ENCODE measurements at regions not wholly inside any gene's neighbourhood (a gene's known extent, or its start where the extent isn't known, plus 50 kb on each side); places are given as distances from the start of the nearest gene placed in this dataset.

GRCh38 chr10:113412161-113412560, 140.7 kb upstream of the HABP2 start:
- no peak overlapping the region for H3K4me3 Mint-ChIP-seq
- H3K4me1 Mint-ChIP-seq: no peaks in the 10 kb centered on the region
- no peak for DNase-seq
- H3K27ac Mint-ChIP-seq: no peak overlapping the region
- no peaks in the 10 kb centered on the region for H3K36me3 Mint-ChIP-seq
- peaks cover 8% of the 10 kb centered on the region for H3K27me3 Mint-ChIP-seq
- peaks cover 3% of the 10 kb centered on the region for H3K9me3 Mint-ChIP-seq

- Mint-ChIP-seq H3K27me3 (peaks cover 8% of the 10 kb centered on the region), H3K36me3 (peaks cover 2% of the 10 kb centered on the region), H3K4me1 (no peaks in the 10 kb centered on the region), H3K4me3 (no peak overlapping the region), H3K9me3 (peaks cover 9% of the 10 kb centered on the region), H3K27ac (no peak overlapping the region)
- DNase-seq: no peak
Observed at GRCh38 chr10:113414543-113414942, 138.3 kb upstream of the HABP2 start.

DNA sequence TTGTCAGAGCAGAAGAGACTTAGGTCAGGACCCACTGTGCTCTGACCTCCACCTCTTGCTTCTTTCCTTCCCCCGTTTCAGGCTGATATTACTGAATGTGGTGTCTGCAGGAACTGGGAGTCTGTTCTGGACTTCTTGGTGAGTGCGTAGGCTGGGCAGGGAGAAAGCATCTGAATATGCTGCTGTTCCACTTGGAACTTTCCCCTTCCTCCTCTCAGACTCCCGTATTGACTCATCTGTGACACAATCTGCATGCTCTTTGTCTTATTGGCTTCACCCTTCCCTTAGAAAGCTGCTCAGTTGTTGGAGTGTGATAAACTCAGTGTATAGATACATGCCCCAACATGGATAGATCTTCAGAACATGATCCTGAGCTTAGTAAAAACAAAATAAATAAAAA, 137.6 kb upstream of the HABP2 start:
- DNase-seq: no peak
- Mint-ChIP-seq H3K4me1 (no peaks in the 10 kb centered on the region), H3K27ac (no peak overlapping the region)

GRCh38 chr10:113420057-113420732, 132.7 kb upstream of the HABP2 start:
- H3K36me3 Mint-ChIP-seq: peaks cover 2% of the 10 kb centered on the region
- H3K4me3 Mint-ChIP-seq: no peak overlapping the region
- peaks cover 7% of the 10 kb centered on the region for H3K27me3 Mint-ChIP-seq
- no peak for DNase-seq
- no peak overlapping the region for H3K27ac Mint-ChIP-seq
- H3K4me1 Mint-ChIP-seq: no peaks in the 10 kb centered on the region
- peaks cover 16% of the 10 kb centered on the region for H3K9me3 Mint-ChIP-seq

More for the DNA sequence above, 137.6 kb upstream of the HABP2 start:
- H3K9me3 Mint-ChIP-seq: peaks cover 16% of the 10 kb centered on the region
- no peak overlapping the region for H3K4me3 Mint-ChIP-seq
- peaks cover 8% of the 10 kb centered on the region for H3K27me3 Mint-ChIP-seq
- H3K36me3 Mint-ChIP-seq: peaks cover 2% of the 10 kb centered on the region

DNA sequence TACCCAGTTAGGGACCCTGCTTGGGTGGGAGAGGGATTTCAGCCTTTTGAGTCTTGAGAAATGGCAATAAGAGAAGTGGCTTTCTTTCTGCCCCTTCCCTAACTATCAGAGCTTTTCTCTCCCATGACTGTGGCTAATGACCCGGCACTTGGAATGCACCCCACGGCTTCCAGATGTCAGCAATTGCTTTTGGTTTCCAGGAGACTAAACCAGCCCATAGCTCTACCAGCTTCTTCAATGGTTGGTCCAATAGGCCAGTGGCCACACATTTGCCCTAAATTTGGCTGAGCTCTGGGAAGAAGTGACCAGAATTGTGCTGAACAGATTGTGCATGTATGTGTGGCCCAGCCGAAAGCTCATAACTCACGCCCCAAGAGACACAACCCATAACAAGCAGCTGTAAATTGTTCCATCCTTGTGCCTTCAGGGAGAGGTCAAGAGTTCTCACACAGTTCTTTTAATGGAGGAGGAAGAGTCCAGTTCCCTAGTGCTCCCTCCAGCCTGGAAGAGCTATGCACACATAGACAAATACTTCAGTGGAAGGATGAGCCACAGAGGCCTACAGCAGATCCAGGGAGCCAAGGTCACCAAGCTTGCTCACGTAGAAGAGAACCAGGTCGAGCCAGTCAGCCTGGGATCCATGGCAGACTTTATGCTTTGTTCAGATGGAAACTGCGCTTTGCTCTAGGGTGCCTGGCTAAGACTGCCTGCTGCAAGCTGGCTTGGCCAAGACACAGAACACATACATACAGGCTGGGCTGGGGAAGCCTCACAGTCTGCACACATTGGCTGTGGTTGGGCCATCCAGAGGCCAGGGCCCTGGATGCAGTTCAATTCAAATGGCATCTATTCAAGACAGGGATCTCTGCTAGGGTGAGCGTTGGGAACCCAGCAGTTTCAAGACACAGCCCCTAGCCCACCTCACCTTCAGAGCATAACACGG, 131.8 kb upstream of the HABP2 start:
- DNase-seq: no peak
- Mint-ChIP-seq H3K9me3 (peaks cover 16% of the 10 kb centered on the region), H3K4me1 (no peaks in the 10 kb centered on the region), H3K4me3 (no peak overlapping the region), H3K27me3 (no peaks in the 10 kb centered on the region), H3K36me3 (peaks cover 2% of the 10 kb centered on the region), H3K27ac (no peak overlapping the region)

GRCh38 chr10:113422371-113422770, 130.5 kb upstream of the HABP2 start:
- Mint-ChIP-seq H3K27ac (no peak overlapping the region), H3K4me1 (no peaks in the 10 kb centered on the region), H3K27me3 (no peaks in the 10 kb centered on the region), H3K36me3 (peaks cover 2% of the 10 kb centered on the region), H3K4me3 (no peak overlapping the region), H3K9me3 (peaks cover 16% of the 10 kb centered on the region)
- no peak for DNase-seq

DNA sequence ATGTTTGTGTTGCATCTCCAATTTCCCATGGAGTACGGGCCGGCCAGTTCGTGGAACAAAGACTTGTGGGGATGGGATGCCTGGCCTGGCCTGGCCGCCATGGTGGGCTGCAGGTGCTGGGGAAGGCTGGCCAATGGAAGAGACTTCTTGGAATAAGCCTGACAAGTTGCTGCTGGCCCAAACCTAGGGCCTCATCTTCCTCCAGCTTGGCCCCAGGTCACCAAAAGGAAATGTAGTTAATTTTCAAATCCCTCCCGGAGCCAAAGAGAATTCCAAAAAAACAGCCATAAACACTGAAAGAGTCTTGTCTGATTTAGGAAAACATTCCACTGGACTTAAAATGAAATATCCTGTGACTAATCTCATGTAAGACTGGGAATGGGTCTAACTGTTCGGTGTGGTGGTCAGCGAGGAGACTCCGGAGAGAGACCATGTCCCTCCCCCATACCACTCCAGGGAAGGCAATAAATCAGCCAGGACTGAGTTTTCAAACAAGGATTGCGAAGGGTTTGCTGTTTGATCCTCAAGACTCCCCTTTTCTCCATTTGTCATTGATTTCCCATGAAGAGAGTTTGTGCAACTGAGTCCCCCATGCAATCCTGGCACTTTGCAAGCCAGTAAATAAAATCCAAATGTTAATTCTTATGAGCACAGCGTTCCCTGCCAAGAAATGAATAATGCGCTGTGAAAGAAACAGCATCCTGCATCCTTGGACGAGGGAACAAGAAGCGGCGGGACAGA, 128.7 kb upstream of the HABP2 start:
- peaks cover 12% of the 10 kb centered on the region for H3K9me3 Mint-ChIP-seq

GRCh38 chr10:113425008-113425407, 127.8 kb upstream of the HABP2 start:
- H3K4me1 Mint-ChIP-seq: no peaks in the 10 kb centered on the region
- no peak overlapping the region for H3K27ac Mint-ChIP-seq
- no peaks in the 10 kb centered on the region for H3K36me3 Mint-ChIP-seq
- H3K9me3 Mint-ChIP-seq: peaks cover 5% of the 10 kb centered on the region
- H3K4me3 Mint-ChIP-seq: no peak overlapping the region
- no peaks in the 10 kb centered on the region for H3K27me3 Mint-ChIP-seq
- no peak for DNase-seq

More for the DNA sequence above, 128.7 kb upstream of the HABP2 start:
- Mint-ChIP-seq H3K4me1 (no peaks in the 10 kb centered on the region), H3K4me3 (no peak overlapping the region), H3K36me3 (no peaks in the 10 kb centered on the region), H3K27me3 (no peaks in the 10 kb centered on the region), H3K27ac (no peak overlapping the region)
- DNase-seq: no peak

GRCh38 chr10:113425541-113425951, 127.3 kb upstream of the HABP2 start:
- Mint-ChIP-seq H3K9me3 (peaks cover 2% of the 10 kb centered on the region), H3K4me1 (no peaks in the 10 kb centered on the region), H3K27ac (no peak overlapping the region), H3K4me3 (no peak overlapping the region), H3K27me3 (no peaks in the 10 kb centered on the region), H3K36me3 (no peaks in the 10 kb centered on the region)
- no peak for DNase-seq

GRCh38 chr10:113426181-113426877, 126.5 kb upstream of the HABP2 start:
- Mint-ChIP-seq H3K4me3 (no peak overlapping the region), H3K9me3 (peaks cover 4% of the 10 kb centered on the region), H3K27ac (no peak overlapping the region), H3K27me3 (no peaks in the 10 kb centered on the region), H3K36me3 (no peaks in the 10 kb centered on the region), H3K4me1 (no peaks in the 10 kb centered on the region)
- no peak for DNase-seq

GRCh38 chr10:113427236-113427735, 125.6 kb upstream of the HABP2 start:
- peaks cover 4% of the 10 kb centered on the region for H3K9me3 Mint-ChIP-seq
- H3K4me1 Mint-ChIP-seq: no peaks in the 10 kb centered on the region
- H3K4me3 Mint-ChIP-seq: no peak overlapping the region
- DNase-seq: no peak
- no peak overlapping the region for H3K27ac Mint-ChIP-seq
- H3K27me3 Mint-ChIP-seq: no peaks in the 10 kb centered on the region
- H3K36me3 Mint-ChIP-seq: no peaks in the 10 kb centered on the region

GRCh38 chr10:113427811-113428558, 124.9 kb upstream of the HABP2 start:
- Mint-ChIP-seq H3K36me3 (no peaks in the 10 kb centered on the region), H3K27me3 (no peaks in the 10 kb centered on the region), H3K4me1 (no peaks in the 10 kb centered on the region), H3K9me3 (peaks cover 4% of the 10 kb centered on the region), H3K27ac (no peak overlapping the region), H3K4me3 (no peak overlapping the region)
- DNase-seq: no peak

DNA sequence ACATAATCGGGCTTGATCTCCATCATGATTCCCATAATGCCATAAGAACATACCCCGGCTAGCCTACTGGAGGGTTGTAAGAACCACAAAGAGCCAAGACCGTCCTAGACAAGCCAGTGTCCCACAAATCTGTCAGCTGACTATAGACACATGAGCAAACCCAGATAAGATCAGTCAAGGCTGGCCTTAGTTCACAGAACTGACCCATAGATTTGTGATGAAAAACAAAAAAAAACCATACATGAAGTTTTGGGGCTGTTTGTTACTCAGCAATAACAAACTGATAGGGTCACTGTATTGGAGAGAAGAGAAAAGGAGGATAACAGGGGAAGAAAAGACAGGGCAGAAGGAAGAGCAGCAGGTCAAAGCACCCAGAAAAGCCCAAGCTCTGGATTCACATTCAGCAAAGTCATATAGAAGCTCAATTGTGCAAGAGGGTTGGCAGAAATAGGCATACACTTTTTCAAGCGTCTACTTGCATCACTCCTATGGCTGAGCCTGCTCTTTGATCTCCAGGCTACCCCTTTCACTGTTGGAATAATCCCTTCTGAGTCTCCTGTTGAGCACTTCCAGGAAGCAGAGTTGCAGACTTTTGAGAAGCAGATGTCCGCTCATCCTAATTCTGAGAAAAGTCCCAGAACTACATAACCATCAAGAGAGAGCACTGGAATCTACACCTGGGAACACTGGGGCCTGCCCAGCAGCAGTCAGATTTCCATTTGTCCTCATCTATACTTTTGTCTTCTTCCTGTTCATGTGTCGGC, 122.0 kb upstream of the HABP2 start:
- Mint-ChIP-seq H3K4me3 (no peak overlapping the region), H3K9me3 (peaks cover 4% of the 10 kb centered on the region), H3K27ac (no peak overlapping the region), H3K27me3 (no peaks in the 10 kb centered on the region), H3K4me1 (no peaks in the 10 kb centered on the region), H3K36me3 (no peaks in the 10 kb centered on the region)
- no peak for DNase-seq
